GM18868 (cell line): ENCODE measurements at regions not wholly inside any gene's neighbourhood (a gene's known extent, or its start where the extent isn't known, plus 50 kb on each side); places are given as distances from the start of the nearest gene placed in this dataset.

ENCODE experiments used
- ATAC-seq: cut with Tn5 transposase; IDR thresholded peaks from one replicate; pipeline ENCODE4 v1.9.1; 2021; ENCODE audit warnings: mild to moderate bottlenecking, moderate library complexity; ENCODE audit not compliant: unreplicated experiment

DNA sequence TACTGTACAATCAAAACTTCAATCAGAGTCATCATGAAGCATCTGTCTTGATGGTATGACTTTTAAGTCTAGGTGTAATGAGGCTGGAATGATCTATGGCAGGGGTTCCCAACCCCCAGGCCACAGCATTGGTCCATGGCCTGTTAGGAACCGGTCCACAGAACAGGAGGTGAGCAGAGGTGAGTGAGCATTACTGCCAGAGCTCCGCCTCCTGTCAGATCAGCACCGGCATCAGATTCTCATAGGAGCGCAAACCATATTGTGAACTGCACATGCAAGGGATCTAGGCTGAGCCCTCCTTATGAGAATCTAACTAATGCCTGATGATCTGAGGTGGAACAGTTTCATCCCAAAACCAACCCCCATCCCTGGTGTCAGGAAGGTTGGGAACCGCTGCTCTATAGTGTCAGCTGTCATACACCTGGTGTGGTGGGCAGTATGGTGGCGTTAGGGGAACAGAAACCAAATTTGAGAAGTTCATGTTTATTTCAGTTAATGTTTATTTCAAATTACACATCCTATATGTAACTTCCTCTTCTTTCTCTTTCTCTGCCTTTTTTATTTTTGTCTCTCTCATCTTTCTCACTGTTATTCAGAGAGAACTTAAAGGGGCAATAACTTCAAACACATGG, 432.6 kb downstream of the TNS3 start:
- peak; percentile 45 for ATAC-seq

DNA sequence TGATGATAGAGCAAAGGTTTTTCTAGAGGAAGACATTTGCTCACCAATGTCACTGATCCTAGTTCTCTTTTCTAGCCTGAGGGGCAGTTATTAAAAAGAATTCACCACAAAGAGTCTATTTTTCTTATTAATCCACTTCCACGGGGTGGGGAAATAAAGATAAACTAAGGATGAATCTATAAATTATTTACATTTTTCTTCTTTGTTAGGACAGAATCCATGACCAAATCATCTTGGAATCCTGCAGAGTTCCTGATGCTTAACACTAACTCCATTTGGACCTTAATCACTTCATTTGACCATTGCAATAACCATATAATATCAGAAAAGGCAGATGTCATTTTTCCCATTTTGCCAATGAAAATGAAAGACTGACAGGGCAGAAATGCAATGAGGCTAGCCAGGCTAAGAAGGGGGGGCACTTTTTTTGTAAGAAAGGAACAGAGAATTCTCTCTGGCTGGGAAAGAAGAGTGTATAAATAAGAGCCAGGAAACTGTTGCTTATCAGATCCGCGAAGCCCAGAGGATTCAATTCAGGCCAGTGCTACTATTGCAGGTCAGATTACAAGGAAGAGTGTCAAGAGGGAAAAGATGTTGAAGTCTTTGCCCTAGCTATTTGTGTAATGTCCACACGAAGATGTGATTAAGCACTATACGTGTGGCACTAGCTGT, 433.2 kb downstream of the TNS3 start:
- no peak for ATAC-seq

DNA sequence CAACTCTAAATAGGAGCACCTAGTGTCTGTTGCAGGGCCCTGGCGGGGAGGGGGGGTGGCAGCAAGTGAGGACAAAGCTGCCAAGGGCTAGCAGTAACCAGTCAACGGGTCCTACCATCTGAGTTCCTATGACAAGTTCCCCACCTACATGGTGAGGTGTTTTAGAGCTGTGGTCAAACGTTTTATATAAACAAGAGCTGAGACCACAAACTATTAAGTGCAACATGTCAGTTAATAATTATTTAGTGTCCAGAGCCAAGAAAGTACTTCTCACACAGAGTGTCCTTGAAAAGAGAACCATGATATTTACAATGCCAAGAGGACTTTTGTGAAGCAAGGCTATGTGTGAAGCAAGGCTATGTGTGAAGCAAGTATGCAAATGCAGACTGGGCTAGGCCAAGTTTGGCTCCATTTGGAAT, 434.7 kb downstream of the TNS3 start:
- no peak for ATAC-seq

DNA sequence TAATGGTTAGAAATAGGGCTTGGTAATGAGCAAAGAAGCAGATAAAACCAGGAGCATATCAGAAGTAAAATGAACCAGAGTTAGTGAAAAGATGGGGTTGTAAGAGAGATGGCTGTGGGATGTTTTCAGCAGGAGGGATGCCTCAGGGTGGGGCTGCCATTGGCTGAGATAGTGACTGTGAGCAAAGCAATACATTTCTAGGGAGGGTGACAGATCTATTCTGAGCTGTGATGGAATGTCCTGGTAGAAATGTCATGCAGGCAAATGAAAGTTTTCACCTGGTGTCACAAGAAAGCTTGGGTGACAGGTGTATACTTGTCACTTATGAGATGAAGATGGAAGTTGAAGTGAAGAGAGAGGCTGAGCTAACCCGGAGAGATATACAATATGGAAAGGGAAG, 435.9 kb downstream of the TNS3 start:
- ATAC-seq = no peak

DNA sequence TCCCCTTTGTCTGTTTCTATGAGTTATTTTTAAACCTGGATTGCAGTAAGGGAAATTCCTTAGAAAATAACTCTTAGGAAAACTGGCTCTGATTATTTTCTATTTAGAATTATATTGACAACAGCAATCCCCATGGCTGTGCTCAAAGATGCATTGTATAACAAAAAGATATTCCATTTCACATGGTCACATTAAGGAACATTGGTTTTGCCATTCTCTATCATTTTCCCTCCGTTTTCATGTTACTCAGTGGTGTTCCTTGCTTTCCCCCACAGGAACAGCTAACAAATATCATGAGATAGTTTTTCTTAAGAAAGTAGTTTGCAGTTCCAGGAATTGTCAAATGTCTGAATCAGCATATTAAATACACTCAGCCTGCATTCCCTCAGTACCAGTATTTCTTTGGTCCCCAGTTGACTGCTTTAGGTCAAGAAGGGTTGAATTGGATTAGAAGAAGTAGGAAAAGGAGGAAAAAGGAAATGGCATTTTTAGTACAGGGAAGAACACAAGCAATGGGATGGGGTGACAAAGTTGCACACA, 436.7 kb downstream of the TNS3 start:
- ATAC-seq = no peak

DNA sequence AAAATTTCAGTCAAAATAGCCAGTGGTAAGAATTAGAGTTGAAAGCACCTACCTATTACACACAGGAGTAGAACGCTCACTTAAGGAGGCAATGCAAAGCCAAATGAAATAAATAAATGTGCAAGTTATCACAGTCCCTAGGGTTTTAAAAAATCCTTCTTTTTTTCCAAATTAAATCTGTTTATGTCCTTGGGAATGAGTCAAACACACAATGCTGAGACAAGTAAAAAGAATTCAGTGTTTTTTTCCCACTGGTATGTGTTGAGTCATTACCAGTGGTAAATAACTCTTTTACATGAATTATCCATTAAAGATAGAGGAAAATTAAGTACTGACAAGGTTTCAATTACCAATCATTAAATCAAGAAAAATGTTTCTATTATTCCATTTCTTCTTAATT, 438.6 kb downstream of the TNS3 start:
- no peak for ATAC-seq

DNA sequence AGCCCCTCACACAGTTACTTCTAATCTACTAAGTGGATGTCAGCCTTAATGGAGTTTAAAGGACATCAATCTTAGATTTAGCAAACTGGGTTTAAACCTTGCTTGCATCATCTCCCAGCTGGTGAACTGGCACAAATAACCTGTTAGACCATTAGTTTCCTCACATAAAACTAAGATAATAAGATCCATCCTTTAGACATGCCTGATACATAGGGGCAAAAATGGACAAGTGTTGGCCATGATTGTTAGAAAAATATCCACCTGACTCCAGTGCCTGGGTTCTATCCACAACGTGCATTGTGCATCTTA, 439.1 kb downstream of the TNS3 start:
- ATAC-seq = no peak

DNA sequence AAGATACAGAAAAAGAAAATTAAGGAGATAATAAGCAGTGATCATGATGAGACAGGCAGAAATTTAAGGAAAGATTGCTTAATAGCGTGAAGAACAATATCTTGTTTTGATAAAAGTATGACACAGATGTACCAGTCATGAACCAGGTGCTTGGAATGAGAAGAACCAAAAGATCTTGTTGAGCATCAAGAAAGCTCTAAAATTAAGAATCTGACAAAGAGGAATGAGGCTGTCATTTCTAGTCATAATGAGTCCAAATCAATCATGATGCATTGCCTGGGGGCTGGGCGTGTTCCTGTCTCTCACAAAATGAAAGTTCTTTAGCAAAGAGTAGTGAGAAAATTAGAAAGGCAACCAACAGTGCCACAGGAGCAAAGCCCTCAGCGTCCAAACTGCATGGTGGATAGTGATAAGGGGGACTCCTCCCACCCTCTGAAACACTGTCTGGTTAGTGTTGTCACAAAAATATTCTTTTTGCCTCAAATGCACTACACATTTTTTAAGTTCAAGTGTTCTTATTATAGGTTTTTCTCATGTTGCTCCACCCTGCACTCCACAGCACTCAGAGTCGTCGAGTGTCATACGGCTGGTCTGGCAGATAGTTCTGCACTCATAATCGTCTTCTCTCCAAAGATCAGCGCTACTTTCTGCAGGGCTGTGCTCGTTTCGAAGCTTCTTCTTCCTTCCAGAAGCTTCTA, 439.6 kb downstream of the TNS3 start:
- ATAC-seq = no peak

DNA sequence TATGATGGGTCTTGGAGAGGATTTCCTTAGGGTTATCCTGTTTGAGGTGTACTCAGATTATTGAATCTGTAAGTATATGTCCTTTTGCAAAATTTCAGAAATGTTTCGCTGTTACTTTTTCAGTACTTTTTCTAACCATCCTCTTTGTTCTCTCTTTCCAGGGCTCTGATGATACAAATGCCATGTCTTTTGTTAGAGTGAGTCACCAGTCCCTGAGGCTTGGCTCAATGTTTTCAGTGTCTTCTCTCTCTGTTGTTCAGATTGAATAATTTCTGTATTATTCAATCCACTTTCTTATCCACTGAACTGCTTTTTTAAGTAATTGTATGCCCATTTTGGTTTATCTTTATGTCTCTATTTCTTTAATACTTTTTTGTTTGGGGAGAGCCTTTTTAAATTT, 449.4 kb downstream of the TNS3 start:
- ATAC-seq = no peak

DNA sequence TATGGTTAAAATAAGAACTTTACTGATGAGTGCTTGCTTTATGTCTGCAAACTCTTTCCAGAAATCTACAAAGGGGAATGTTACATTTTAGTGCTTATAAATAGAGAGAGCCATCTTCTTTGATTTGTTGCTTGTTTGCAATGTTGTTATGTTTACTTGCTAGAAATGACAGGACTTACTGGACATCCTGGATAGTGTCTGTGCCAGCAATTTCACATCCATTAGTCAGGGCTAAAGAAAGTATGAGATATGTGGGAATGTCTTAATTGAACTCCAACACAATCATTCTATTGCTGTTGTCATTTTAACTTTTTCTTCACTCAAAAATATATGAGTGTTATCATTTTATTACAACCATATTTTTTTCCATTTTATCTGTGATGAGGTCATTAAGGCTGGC, 453.2 kb downstream of the TNS3 start:
- no peak for ATAC-seq

DNA sequence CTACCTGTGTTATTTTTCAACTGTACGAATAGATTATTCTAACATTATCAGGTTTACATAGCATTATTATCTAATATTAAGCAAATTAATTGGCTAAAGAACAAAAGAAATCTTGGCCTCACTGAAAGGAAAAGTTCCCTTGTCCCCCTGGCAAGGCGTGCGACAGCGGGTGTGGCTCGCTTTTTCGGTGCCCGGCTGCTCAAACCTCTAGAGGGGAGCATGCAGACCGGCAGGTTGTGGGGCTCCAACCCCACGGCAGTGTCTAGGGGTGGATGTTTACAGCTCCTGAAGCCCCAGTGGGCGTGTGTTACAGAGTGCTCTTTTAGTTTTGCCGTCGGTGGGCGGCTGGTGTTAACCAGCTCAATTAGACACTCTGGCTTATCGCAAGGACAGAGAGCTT, 456.4 kb downstream of the TNS3 start:
- ATAC-seq = no peak

DNA sequence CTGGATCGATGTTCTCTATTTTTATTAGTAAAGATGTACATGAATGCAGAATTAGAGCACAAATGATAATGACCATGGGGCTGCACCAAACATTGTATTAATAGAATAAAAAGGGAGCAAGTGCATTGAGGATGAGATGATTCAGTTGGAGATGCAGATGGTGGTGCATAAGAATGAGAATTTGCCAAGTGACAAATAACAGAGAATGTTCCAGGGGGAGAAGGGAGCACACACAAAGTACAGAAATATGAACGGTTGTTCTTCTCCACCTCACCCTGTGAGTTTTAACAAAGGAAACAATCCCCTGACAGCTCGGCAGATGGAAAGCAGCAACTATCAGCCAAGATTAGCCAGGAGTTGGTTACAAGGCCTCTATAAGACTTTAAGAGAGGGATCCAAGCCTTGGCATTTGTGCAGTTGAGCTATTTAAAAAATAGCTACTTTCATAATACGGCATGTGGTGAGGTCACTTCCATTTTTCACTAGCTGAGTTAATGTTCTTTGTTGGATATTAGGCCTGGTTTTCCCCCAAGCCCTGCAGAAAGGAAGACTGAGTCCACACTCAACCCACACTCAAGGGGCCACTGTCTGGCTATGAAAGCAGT, 462.5 kb downstream of the TNS3 start:
- no peak for ATAC-seq

DNA sequence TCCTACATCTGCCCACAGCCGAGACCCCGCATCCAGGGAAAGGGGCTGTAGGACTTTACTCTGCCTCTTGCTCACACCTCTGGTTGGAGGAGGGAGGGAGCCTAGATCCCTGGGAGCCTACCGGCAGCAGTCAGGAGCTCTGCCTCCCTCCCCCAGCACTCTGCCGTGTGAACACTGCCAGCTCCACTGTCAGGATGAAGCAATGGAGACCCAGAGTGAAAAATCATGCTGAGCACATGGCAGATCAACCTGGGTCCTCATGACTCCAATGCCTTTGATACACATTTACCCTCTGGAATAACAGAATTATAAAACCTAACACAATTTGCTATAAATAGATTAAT, 477.7 kb downstream of the TNS3 start:
- ATAC-seq = no peak

DNA sequence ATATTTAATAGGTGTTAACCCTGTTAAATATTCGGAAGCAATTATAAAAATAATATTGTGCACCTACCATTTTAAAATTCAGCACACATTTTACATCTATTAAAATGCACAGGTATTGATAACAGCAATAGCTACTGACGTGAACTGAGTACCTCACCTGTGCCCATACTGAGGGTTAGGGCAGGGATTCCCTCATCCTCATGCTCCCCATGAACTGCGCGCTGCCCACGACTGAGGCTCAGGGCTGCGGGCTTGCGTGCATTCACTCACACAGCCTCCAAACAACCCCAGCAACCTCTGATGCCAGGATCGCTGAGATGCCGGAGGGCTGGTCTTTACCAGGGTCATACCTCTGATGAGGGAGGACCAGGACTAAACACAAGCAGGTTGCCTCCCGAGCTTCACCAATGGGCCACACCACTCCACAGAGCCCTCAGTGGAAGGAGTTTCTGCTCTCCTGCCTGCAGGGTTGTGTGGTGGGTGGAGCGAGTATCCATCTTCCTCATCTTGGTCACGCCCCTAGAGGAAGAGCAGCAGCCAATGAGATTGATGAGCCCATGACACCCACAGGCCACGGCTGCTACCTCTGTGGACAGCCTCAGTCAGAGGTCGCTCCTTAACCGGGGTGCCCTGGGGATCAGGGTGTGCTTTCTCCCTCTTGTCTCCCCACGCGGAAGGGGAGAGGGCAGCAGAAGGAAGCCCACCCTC, 478.3 kb downstream of the TNS3 start:
- no peak for ATAC-seq

DNA sequence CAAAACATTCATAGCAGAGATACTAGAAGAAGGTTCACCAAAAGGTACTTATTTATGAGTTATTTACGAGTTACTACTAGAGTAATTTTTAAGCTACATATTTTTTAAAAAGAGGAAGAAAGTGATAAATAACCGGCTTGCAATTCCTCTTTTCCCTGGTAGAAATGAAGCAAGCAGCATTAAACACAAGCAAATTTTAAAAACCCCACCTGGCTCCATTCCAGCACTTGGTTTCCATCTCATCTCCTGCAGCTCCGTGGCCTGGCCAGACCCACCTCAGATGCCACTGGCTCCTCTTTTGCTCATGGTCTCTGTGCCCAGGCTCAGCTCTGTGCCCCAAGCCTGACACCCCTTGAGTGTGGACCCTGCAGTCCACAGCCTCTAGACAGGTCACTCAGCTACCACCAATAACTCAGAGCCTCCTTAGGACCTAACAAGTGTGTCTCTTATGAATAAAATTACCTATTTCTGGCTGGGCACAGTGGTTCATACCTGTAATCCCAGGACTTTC, 479.5 kb downstream of the TNS3 start:
- no peak for ATAC-seq

DNA sequence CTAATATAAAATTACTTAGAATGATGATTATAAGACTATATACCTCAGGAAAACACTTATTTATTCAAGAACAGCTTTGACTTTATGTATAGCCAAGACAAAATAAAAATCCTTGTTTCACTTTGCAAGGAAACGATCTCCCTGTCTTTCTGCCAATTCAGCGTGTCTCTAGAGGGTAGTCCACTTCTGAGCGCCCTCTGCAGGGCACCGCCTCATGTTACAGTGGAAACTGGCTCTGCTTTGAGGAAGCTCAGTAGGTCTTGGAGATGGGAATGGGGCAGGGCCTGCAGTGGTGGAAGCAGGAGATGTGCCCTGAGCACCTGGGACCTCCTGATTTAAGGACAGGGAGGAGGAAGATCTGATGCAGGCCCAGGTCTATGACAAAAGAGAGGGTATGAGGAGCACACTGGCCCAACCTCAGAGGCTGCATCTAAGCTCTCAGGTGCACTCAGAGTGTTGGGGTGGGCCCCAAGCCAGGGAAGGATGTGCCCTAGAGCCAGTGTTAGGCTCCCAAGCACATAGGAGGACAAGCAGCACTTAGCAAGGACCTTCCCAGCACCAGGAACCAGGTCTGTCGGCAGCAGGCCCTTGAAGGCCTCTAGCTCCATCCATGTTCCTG, 481.0 kb downstream of the TNS3 start:
- no peak for ATAC-seq

DNA sequence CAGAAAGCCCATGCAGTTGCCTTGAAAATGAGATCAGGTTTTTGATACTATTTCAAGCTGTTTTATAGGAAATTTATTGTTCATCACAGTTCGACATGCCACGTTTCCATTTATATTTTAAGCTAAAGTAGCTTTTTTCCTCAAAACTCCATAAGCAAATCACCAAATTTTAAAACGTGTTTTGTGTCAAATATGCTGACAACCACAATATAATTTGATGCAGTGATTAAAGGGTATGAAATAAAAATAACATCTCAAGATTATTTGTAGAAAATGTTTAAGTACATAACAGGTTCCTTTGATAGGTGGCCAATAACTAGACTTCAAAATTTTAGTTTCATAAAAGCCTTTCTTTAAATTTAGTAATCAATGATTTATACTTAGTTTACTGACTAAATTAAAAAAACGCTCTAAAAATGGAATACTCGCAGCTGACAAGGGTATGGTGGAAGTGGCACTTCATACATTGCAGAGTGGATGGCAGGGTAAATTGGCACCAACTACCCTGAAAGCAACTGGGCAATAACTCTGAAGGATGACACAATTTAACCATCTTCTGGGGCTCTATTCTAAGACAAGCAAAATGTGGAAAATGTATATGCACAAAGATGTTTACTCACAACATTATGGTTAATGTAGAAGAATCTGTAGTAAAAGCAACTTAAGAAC, 481.6 kb downstream of the TNS3 start:
- no peak for ATAC-seq

DNA sequence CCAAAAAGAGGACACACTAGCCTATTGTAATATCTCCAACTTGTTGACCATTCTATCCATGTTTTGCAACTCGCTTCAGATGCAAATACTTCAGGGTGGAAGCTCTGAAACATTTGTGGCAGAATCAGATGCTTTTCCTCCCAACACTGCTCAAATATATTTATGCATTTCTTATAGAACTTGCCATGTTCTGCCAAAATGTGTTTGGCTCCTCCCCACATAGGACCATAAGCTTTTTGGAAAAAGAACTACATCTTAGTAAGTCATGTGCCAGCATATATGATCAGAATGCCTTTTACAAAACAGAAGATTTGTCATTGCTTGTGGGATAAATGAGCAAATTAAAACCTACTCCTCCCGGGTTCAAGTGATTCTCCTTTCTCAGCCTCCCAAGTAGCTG, 484.5 kb downstream of the TNS3 start:
- no peak for ATAC-seq

DNA sequence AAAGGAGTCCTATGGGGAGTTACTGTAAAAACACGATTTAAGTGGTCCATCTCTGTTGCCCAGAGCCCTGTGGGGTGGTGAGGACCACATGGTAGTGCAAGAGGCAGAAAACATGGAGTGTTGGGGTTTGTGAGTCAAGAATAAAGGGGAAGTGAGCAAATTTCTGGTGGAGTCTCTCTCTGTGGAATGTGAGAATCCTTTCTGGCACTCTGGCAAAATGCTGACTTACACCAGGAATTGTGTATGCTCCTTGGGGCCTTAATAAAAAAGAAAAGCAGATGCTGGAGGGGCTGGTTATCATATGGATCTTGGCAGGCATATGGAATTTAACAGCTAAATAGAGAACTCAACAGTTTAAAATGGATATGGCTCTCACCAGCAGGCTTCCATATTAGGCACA, 486.0 kb downstream of the TNS3 start:
- no peak for ATAC-seq

DNA sequence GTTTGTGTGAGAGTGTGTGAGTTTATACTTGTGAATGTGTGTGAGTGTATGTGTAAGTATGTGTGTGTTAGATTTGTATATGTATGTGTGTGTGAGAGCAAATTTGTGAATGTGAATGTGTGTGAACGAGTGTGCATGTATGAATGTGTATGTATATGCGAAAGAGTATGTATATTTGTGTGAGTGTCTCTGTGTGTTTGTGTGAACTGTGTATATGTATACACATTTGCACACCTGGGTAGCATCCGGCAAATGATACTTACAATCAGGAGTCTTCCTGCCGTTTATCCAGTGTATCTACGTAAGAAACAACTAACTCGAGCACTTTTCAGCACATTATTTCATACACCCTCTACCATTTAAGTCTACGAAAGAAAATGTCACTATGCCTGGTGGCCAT, 487.4 kb downstream of the TNS3 start:
- no peak for ATAC-seq
